ENCODE measurements at regions not wholly inside any gene's neighbourhood (a gene's known extent, or its start where the extent isn't known, plus 50 kb on each side); places are given as distances from the start of the nearest gene placed in this dataset.

GRCh38 chr6:139754898-139755775 is 380.7 kb upstream of the CITED2 start:
- DNase-seq (no peak), ATAC-seq (no peak)
- H3K36me3 Mint-ChIP-seq (ENCODE audit: low read depth), result no peaks in the 10 kb centered on the region
- H3K9me3 ChIP-seq (ENCODE audit: control insufficient read depth, low read length, poor library complexity, severe bottlenecking), result no peaks in the 10 kb centered on the region
- H3K27ac Mint-ChIP-seq, result no peak overlapping the region
- no peaks in the 10 kb centered on the region for H3K4me1 Mint-ChIP-seq
- H3K27me3 Mint-ChIP-seq, result peaks cover 9% of the 10 kb centered on the region
- no peak overlapping the region for H3K4me3 Mint-ChIP-seq

- Mint-ChIP-seq H3K4me3 (no peak overlapping the region), H3K4me1 (peaks cover 4% of the 10 kb centered on the region), H3K36me3 (ENCODE audit: low read depth) (no peaks in the 10 kb centered on the region), H3K27ac (no peak overlapping the region), H3K27me3 (peaks cover 9% of the 10 kb centered on the region)
- H3K9me3 ChIP-seq (ENCODE audit: control insufficient read depth, low read length, poor library complexity, severe bottlenecking), result no peaks in the 10 kb centered on the region
- DNase-seq (no peak), ATAC-seq (no peak)
Observed at GRCh38 chr6:139753198-139753861, 378.9 kb upstream of the CITED2 start.

- ATAC-seq (no peak), DNase-seq (no peak)
- Mint-ChIP-seq H3K4me3 (no peak overlapping the region), H3K36me3 (ENCODE audit: low read depth) (no peaks in the 10 kb centered on the region), H3K27me3 (peaks cover 4% of the 10 kb centered on the region), H3K4me1 (peaks cover 5% of the 10 kb centered on the region), H3K27ac (no peak overlapping the region)
- no peaks in the 10 kb centered on the region for H3K9me3 ChIP-seq (ENCODE audit: control insufficient read depth, low read length, poor library complexity, severe bottlenecking)
Observed at GRCh38 chr6:139752086-139752485, 377.6 kb upstream of the CITED2 start.

GRCh38 chr6:139751179-139751578 is 376.7 kb upstream of the CITED2 start:
- Mint-ChIP-seq H3K36me3 (ENCODE audit: low read depth) (peaks cover 2% of the 10 kb centered on the region), H3K27me3 (no peaks in the 10 kb centered on the region), H3K4me1 (peaks cover 7% of the 10 kb centered on the region), H3K27ac (no peak overlapping the region), H3K4me3 (no peak overlapping the region)
- DNase-seq (no peak), ATAC-seq (no peak)
- no peaks in the 10 kb centered on the region for H3K9me3 ChIP-seq (ENCODE audit: control insufficient read depth, low read length, poor library complexity, severe bottlenecking)

DNA sequence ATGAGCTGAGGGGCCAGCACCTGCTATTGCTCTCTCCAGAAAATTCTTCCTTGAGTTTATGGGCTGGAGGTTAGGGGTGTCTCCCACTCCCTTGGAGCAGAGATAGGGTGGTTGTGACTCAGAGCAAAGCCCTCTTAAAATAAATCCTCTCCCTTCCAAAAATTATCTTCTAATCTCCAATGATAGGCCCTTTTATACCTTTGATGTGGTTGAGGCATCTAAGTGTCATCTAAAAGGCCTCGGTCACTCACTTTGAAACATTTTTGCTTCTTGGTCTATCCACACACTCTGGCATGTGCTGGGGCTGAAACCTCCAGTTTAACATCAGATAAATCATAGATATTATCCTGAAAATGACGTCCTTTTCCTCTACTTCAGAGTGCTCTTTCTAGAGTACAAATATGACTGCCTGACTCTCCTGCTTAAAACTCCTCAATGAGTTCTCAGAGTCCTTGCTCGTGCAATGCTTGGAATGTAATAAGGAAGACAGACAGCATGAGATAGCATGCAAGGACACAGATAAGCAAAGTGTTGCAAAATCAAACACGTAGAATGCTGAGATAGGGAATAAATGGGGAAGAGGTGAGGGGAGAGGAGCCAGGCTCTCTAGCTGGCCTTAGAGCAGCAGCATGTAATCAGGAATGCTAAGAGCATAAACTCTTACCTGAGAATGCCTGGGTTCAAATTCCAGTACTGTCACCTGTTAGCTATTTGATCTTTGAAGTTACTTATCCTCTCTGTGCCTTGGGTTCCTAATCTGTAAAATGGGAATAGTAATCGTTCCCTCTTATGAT is 374.1 kb upstream of the CITED2 start:
- peaks cover 6% of the 10 kb centered on the region for H3K27me3 Mint-ChIP-seq
- ATAC-seq, result no peak
- H3K27ac Mint-ChIP-seq, result no peak overlapping the region
- peaks cover 2% of the 10 kb centered on the region for H3K36me3 Mint-ChIP-seq (ENCODE audit: low read depth)
- peaks cover 7% of the 10 kb centered on the region for H3K4me1 Mint-ChIP-seq
- no peaks in the 10 kb centered on the region for H3K9me3 ChIP-seq (ENCODE audit: control insufficient read depth, low read length, poor library complexity, severe bottlenecking)
- H3K4me3 Mint-ChIP-seq, result no peak overlapping the region
- DNase-seq, result no peak

DNA sequence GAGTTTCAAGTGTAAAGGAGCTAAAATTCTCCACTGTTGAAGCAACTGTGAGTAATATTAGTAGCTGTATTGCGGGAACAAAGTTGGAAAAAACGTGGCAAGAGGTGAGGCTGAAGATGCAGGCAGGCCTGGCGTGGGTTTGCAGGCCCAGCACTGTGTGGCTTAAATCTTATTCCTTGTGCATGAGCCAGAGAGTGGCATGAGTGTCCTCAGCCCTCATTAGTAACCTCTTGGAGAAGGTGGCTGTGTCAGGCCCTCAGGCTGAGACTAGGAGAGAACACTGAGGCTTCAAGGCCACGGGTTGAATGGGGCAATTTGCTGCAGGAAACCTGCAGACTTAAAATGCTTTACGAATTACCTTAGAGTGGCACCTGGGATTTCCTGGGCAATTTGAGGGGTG is 372.7 kb upstream of the CITED2 start:
- ATAC-seq (no peak), DNase-seq (no peak)
- H3K36me3 Mint-ChIP-seq (ENCODE audit: low read depth), result peaks cover 2% of the 10 kb centered on the region
- H3K27me3 Mint-ChIP-seq, result peaks cover 6% of the 10 kb centered on the region
- no peaks in the 10 kb centered on the region for H3K9me3 ChIP-seq (ENCODE audit: control insufficient read depth, low read length, poor library complexity, severe bottlenecking)
- H3K27ac Mint-ChIP-seq, result no peak overlapping the region
- no peak overlapping the region for H3K4me3 Mint-ChIP-seq
- peaks cover 7% of the 10 kb centered on the region for H3K4me1 Mint-ChIP-seq

DNA sequence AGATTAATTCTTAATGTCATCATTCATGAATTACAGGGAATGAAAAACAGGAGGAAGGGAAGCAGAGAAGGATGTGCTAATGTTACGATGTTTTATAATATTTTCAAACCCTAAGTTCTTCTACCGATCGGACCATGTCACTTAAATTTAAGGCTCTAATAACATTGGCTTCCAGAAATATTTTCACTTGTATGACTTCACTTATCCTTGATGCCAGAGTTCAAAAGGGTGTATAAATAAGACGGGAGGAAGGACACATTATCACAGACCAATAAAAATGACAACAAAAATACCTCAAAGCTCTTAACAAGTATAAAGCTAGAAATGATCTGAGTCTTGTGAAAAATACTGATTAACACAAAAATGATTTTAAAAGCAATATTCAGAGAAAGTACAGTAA is 370.4 kb upstream of the CITED2 start:
- ATAC-seq (no peak), DNase-seq (no peak)
- Mint-ChIP-seq H3K36me3 (ENCODE audit: low read depth) (peaks cover 2% of the 10 kb centered on the region), H3K27ac (no peak overlapping the region), H3K4me3 (no peak overlapping the region), H3K4me1 (peaks cover 7% of the 10 kb centered on the region), H3K27me3 (peaks cover 6% of the 10 kb centered on the region)
- no peaks in the 10 kb centered on the region for H3K9me3 ChIP-seq (ENCODE audit: control insufficient read depth, low read length, poor library complexity, severe bottlenecking)

DNA sequence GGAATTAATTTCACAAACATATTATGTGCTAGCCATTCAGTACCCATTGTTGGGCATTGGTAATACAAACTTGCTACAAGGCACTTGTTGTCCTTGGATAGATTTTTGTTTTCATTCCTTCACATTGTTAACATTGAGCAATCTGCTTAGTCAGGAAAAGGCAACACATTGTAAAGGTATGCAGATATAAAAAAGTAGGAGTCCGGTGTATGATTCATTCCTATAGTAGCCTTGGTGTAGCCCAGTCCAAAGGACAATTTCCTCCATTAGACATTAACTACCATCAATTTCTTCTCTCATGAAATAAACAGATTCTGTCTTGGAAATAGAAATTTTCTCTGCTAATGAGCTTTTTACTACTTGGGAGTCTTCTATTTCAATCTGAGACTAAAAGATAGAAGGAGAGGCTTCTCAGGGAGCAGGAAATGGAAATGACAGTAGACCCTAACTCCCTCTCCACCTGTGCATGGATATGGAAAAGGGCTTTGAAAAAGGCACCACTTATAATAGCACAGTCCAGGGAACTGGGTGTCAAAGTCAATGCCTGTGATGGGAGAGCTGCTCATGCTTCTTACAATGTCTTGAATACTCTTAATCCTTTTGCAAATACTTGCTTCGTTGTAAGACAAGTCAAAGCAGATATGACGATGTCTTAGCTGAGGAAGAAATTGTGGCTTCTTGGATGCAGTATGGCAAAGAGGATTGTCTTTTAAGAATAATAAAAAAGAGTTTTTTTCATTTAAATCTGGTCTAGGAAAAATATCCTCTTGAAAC is 369.4 kb upstream of the CITED2 start:
- H3K36me3 Mint-ChIP-seq (ENCODE audit: low read depth), result peaks cover 2% of the 10 kb centered on the region
- H3K27ac Mint-ChIP-seq, result no peak overlapping the region
- peaks cover 7% of the 10 kb centered on the region for H3K4me1 Mint-ChIP-seq
- DNase-seq (no peak), ATAC-seq (no peak)
- peaks cover 6% of the 10 kb centered on the region for H3K27me3 Mint-ChIP-seq
- H3K4me3 Mint-ChIP-seq, result no peak overlapping the region
- H3K9me3 ChIP-seq (ENCODE audit: control insufficient read depth, low read length, poor library complexity, severe bottlenecking), result no peaks in the 10 kb centered on the region

DNA sequence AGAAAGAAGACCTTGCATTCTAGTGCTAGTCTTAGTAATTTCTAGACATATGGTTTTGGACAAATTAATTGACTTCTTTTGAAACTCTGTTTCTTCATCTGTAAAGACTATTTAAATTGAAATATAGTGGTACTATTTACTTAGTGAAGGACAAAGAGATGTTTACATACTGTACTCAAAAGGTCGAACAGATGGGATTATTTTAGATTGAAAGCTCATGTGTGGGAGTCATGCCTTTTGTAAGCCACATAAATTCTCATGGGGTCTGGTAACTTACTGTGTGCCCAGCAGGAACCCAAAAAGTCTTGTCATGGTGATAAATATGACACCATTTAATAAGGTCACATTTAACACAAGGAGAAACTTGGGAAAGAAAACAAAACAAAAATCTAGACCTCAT is 368.2 kb upstream of the CITED2 start:
- no peak for DNase-seq
- peaks cover 2% of the 10 kb centered on the region for H3K4me1 Mint-ChIP-seq
- H3K27me3 Mint-ChIP-seq, result peaks cover 6% of the 10 kb centered on the region
- H3K27ac Mint-ChIP-seq, result no peak overlapping the region
- no peak for ATAC-seq
- H3K9me3 ChIP-seq (ENCODE audit: control insufficient read depth, low read length, poor library complexity, severe bottlenecking), result no peaks in the 10 kb centered on the region
- H3K4me3 Mint-ChIP-seq, result no peak overlapping the region
- peaks cover 2% of the 10 kb centered on the region for H3K36me3 Mint-ChIP-seq (ENCODE audit: low read depth)

DNA sequence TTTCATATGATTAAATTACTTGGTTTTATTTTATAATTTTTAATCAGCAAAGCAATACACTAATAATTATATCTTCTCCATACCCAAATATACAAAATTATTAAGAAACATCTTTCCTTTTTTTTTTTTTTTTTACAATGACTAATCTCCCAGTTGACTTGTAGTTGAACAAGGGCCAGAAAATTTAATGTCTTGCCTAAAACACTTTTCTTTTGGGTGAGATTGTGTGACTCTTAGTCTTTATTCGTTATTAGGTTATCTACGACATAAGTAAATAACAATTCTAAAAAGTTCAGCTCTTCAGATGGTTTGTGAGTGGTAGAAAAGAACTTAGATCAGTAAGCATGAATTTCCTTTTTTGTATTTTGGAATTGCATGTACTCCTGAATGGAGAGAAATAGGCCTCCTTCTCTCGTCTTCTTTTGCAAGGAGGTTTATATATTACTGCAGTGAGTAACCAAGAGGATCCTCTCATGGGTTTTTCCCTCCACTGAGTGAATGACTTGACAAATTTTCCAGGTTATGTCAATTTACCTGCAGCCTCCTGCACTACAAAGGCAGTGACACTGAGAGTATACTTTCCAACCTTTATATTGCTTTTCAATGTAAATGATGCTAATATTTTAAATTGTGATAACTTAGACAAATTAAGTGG is 364.5 kb upstream of the CITED2 start:
- DNase-seq (no peak), ATAC-seq (no peak)
- no peak overlapping the region for H3K4me3 Mint-ChIP-seq
- no peaks in the 10 kb centered on the region for H3K9me3 ChIP-seq (ENCODE audit: control insufficient read depth, low read length, poor library complexity, severe bottlenecking)
- no peak overlapping the region for H3K27ac Mint-ChIP-seq
- H3K4me1 Mint-ChIP-seq, result no peaks in the 10 kb centered on the region
- peaks cover 6% of the 10 kb centered on the region for H3K27me3 Mint-ChIP-seq
- no peaks in the 10 kb centered on the region for H3K36me3 Mint-ChIP-seq (ENCODE audit: low read depth)

DNA sequence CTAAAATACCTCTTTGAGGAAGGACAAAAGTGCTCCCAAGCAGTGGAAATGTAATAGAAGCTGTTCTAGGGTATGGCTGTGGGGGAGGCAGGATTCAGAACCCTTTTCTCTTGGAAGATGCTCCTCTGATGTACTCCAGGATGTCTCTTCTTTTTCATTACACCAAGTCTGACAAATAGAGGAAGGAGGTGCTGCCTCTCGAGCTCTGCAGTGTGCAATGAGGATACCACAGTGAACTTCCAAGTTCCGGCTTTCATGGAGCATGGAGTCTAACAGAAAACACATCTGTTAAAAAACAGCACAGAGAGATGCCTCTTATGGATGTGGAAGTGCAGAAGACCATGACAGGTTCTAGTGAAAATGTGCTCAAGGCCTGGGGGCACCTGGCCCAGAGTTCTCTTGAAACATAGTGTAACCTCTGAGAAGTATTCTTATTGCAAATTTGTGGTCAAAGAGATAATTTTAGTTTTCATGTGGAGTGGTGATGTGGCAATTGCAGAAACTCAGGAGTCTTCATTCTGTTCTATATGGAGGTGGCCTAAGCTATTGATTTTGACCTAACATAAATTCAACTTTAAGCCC is 362.0 kb upstream of the CITED2 start:
- Mint-ChIP-seq H3K36me3 (ENCODE audit: low read depth) (no peaks in the 10 kb centered on the region), H3K4me1 (no peaks in the 10 kb centered on the region), H3K4me3 (no peak overlapping the region), H3K27ac (no peak overlapping the region), H3K27me3 (peaks cover 20% of the 10 kb centered on the region)
- DNase-seq (no peak), ATAC-seq (no peak)
- no peaks in the 10 kb centered on the region for H3K9me3 ChIP-seq (ENCODE audit: control insufficient read depth, low read length, poor library complexity, severe bottlenecking)

- no peak for ATAC-seq
- Mint-ChIP-seq H3K36me3 (ENCODE audit: low read depth) (no peaks in the 10 kb centered on the region), H3K4me3 (no peak overlapping the region), H3K27me3 (peaks cover 20% of the 10 kb centered on the region), H3K27ac (no peak overlapping the region), H3K4me1 (no peaks in the 10 kb centered on the region)
- no peak for DNase-seq
- no peaks in the 10 kb centered on the region for H3K9me3 ChIP-seq (ENCODE audit: control insufficient read depth, low read length, poor library complexity, severe bottlenecking)
Observed at GRCh38 chr6:139732451-139732850, 358.0 kb upstream of the CITED2 start.

All from T-helper 17 cell (primary cell).